Tibial nerve (tissue), 3 donors: ENCODE measurements at regions not wholly inside any gene's neighbourhood (a gene's known extent, or its start where the extent isn't known, plus 50 kb on each side); places are given as distances from the start of the nearest gene placed in this dataset.

ENCODE experiments used
- POLR2A ChIP-seq, 2 donors: fragments of 450-650 bp; IDR thresholded peaks; one replicate each; pipeline ENCODE4 v1.6.1; 2017; ENCODE audit warnings: antibody characterized with exemption in 2 of 2, mild to moderate bottlenecking in 2 of 2, moderate library complexity in 2 of 2
- TF ChIP-seq, protein P1 (sequence below), 5 experiments: fragments of 200-600 bp in 3 of 5; fragments of 450-650 bp in 2 of 5; sonication (generic) in 3 of 5; IDR thresholded peaks; one replicate each; pipeline ENCODE4 v1.5.1; 2016 to 2019; ENCODE audit warnings: antibody characterized with exemption in 5 of 5, mild to moderate bottlenecking in 3 of 5, moderate library complexity in 2 of 5

DNA sequence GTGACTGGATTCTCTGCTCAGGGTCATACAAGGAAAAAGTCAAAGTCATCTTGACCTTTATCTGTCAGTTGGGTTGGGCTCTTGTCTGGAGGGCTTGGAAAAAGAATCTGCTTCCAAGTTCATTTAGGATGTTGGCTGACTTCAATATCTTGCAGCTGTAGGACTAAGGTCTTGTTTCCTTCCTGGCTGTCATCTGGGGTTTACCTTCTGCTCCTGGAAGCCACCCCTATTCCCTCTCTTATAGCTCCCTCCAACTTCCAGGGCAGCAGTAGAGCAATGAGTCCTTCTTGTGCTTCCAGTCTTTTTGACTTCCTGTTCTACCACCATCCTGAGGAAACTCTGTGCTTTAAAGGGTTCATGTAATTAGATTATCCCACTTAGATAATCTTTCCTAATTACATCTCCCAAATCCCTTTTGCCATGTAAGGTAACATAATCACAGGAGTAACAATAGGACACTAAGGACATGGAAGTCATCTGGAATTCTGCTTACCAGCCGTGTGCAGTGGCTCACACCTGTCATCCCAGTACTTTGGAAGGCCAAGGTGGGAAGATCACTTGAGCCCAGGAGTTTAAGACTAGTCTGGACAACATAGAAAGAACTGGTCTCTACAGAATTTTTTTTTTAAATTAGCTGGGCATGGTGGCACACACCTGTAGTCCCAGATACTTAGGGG is 170.7 kb upstream of the KITLG start:
- TF ChIP-seq, protein P1, sequence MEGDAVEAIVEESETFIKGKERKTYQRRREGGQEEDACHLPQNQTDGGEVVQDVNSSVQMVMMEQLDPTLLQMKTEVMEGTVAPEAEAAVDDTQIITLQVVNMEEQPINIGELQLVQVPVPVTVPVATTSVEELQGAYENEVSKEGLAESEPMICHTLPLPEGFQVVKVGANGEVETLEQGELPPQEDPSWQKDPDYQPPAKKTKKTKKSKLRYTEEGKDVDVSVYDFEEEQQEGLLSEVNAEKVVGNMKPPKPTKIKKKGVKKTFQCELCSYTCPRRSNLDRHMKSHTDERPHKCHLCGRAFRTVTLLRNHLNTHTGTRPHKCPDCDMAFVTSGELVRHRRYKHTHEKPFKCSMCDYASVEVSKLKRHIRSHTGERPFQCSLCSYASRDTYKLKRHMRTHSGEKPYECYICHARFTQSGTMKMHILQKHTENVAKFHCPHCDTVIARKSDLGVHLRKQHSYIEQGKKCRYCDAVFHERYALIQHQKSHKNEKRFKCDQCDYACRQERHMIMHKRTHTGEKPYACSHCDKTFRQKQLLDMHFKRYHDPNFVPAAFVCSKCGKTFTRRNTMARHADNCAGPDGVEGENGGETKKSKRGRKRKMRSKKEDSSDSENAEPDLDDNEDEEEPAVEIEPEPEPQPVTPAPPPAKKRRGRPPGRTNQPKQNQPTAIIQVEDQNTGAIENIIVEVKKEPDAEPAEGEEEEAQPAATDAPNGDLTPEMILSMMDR (IDR thresholded peaks at IDR 0.05), result no peak
- no peak for TF ChIP-seq POLR2A (IDR thresholded peaks at IDR 0.05)
